ENCODE measurements at regions not wholly inside any gene's neighbourhood (a gene's known extent, or its start where the extent isn't known, plus 50 kb on each side); places are given as distances from the start of the nearest gene placed in this dataset.

GRCh38 chr2:122357998-122358397, 602.5 kb downstream of the TSN start:
- Histone ChIP-seq H3K4me3 (no peak overlapping the region), H3K36me3 (replicated peaks in 1 of 2; ENCODE audit: insufficient read depth in 1 of 2, low read depth in 2 of 2) (no peaks in the 10 kb centered on the region), H3K27me3 (no peaks in the 10 kb centered on the region), H3K4me1 (no peaks in the 10 kb centered on the region), H3K9me3 (no peaks in the 10 kb centered on the region), H3K27ac (no peak overlapping the region)
- 79 to 95% methylated on average over 1 of the region's 1 CpG for WGBS, 2 donors
- TF ChIP-seq CTCF (IDR thresholded peaks at IDR 0.05) (no peak), POLR2A (IDR thresholded peaks at IDR 0.05) (no peak)
- ATAC-seq (no peak), DNase-seq (no peak)
- intact Hi-C loops (cut with DNase I) = no loop called here

- Histone ChIP-seq H3K4me3 (no peak overlapping the region), H3K9me3 (no peaks in the 10 kb centered on the region), H3K27ac (no peak overlapping the region), H3K4me1 (no peaks in the 10 kb centered on the region), H3K36me3 (replicated peaks in 1 of 2; ENCODE audit: insufficient read depth in 1 of 2, low read depth in 2 of 2) (no peaks in the 10 kb centered on the region), H3K27me3 (no peaks in the 10 kb centered on the region)
- DNase-seq = no peak
- 37 to 40% methylated on average over 3 of the region's 3 CpGs for WGBS, 2 donors
- TF ChIP-seq CTCF (IDR thresholded peaks at IDR 0.05) = no peak
- no peak for TF ChIP-seq POLR2A (IDR thresholded peaks at IDR 0.05)
- no peak for ATAC-seq
- intact Hi-C loops (cut with DNase I) = no loop called here
Observed at GRCh38 chr2:122358729-122359128, 603.3 kb downstream of the TSN start.

GRCh38 chr2:122363885-122364284, 608.4 kb downstream of the TSN start:
- H3K27me3 ChIP-seq = no peaks in the 10 kb centered on the region
- intact Hi-C loops (cut with DNase I) = no loop called here
- no peak for TF ChIP-seq POLR2A (IDR thresholded peaks at IDR 0.05)
- no peak for TF ChIP-seq CTCF (IDR thresholded peaks at IDR 0.05)
- no peaks in the 10 kb centered on the region for H3K36me3 ChIP-seq (replicated peaks in 1 of 2; ENCODE audit: insufficient read depth in 1 of 2, low read depth in 2 of 2)
- H3K4me1 ChIP-seq = peaks cover 5% of the 10 kb centered on the region
- DNase-seq = no peak
- 52 to 61% methylated on average over 2 of the region's 2 CpGs for WGBS, 2 donors
- H3K27ac ChIP-seq = no peak overlapping the region
- no peak overlapping the region for H3K4me3 ChIP-seq
- ATAC-seq = no peak
- no peaks in the 10 kb centered on the region for H3K9me3 ChIP-seq

- DNase-seq (no peak), ATAC-seq (peak; percentile 56)
- TF ChIP-seq CTCF (IDR thresholded peaks at IDR 0.05) = no peak
- TF ChIP-seq POLR2A (IDR thresholded peaks at IDR 0.05) = no peak
- Histone ChIP-seq H3K4me3 (no peak overlapping the region), H3K4me1 (peaks cover 5% of the 10 kb centered on the region), H3K27ac (no peak overlapping the region), H3K27me3 (no peaks in the 10 kb centered on the region), H3K36me3 (replicated peaks in 1 of 2; ENCODE audit: insufficient read depth in 1 of 2, low read depth in 2 of 2) (no peaks in the 10 kb centered on the region), H3K9me3 (no peaks in the 10 kb centered on the region)
- WGBS, 2 donors = 30 to 31% methylated on average over 2 of the region's 2 CpGs
- intact Hi-C loops (cut with DNase I) = no loop called here
Observed at GRCh38 chr2:122366427-122366826, 611.0 kb downstream of the TSN start.

- no peaks in the 10 kb centered on the region for H3K36me3 ChIP-seq (replicated peaks in 1 of 2; ENCODE audit: insufficient read depth in 1 of 2, low read depth in 2 of 2)
- H3K9me3 ChIP-seq = no peaks in the 10 kb centered on the region
- 63 to 73% methylated on average over 7 of the region's 7 CpGs for WGBS, 2 donors
- ATAC-seq = no peak
- TF ChIP-seq POLR2A (IDR thresholded peaks at IDR 0.05) = no peak
- TF ChIP-seq CTCF (IDR thresholded peaks at IDR 0.05) = no peak
- peaks cover 5% of the 10 kb centered on the region for H3K4me1 ChIP-seq
- no peak overlapping the region for H3K27ac ChIP-seq
- no peak for DNase-seq
- intact Hi-C loops (cut with DNase I) = no loop called here
- H3K27me3 ChIP-seq = no peaks in the 10 kb centered on the region
- H3K4me3 ChIP-seq = no peak overlapping the region
Observed at GRCh38 chr2:122366969-122367645, 611.7 kb downstream of the TSN start.

Measured in body of pancreas (tissue), 4 donors.